ENCODE measurements at regions not wholly inside any gene's neighbourhood (a gene's known extent, or its start where the extent isn't known, plus 50 kb on each side); places are given as distances from the start of the nearest gene placed in this dataset.

- DNase-seq: no peak
- H3K4me3 ChIP-seq: no peak overlapping the region
- H3K36me3 ChIP-seq: no peaks in the 10 kb centered on the region
- no peaks in the 10 kb centered on the region for H3K4me1 ChIP-seq
- no peaks in the 10 kb centered on the region for H3K9me3 ChIP-seq
- no peak overlapping the region for H3K27ac ChIP-seq
- TF ChIP-seq POLR2A (IDR thresholded peaks at IDR 0.05): no peak
- no peak for TF ChIP-seq CTCF (IDR thresholded peaks at IDR 0.05)
- H3K27me3 ChIP-seq: no peaks in the 10 kb centered on the region
Measured at GRCh38 chr3:106078635-106079034, 209.8 kb upstream of the CBLB start.

- H3K36me3 ChIP-seq: no peaks in the 10 kb centered on the region
- DNase-seq: no peak
- no peaks in the 10 kb centered on the region for H3K9me3 ChIP-seq
- no peak overlapping the region for H3K27ac ChIP-seq
- H3K4me3 ChIP-seq: no peak overlapping the region
- no peak for TF ChIP-seq POLR2A (IDR thresholded peaks at IDR 0.05)
- no peak for TF ChIP-seq CTCF (IDR thresholded peaks at IDR 0.05)
- H3K27me3 ChIP-seq: no peaks in the 10 kb centered on the region
- no peaks in the 10 kb centered on the region for H3K4me1 ChIP-seq
Measured at GRCh38 chr3:106082616-106083015, 213.8 kb upstream of the CBLB start.

- H3K4me1 ChIP-seq: no peaks in the 10 kb centered on the region
- H3K36me3 ChIP-seq: no peaks in the 10 kb centered on the region
- H3K27me3 ChIP-seq: no peaks in the 10 kb centered on the region
- no peaks in the 10 kb centered on the region for H3K9me3 ChIP-seq
- DNase-seq: no peak
- no peak overlapping the region for H3K4me3 ChIP-seq
- TF ChIP-seq POLR2A (IDR thresholded peaks at IDR 0.05) (no peak), CTCF (IDR thresholded peaks at IDR 0.05) (no peak)
- no peak overlapping the region for H3K27ac ChIP-seq
Measured at GRCh38 chr3:106083207-106083606, 214.4 kb upstream of the CBLB start.

GRCh38 chr3:106083854-106084253, 215.0 kb upstream of the CBLB start:
- no peaks in the 10 kb centered on the region for H3K4me1 ChIP-seq
- no peak for TF ChIP-seq CTCF (IDR thresholded peaks at IDR 0.05)
- H3K36me3 ChIP-seq: no peaks in the 10 kb centered on the region
- no peaks in the 10 kb centered on the region for H3K27me3 ChIP-seq
- no peak for DNase-seq
- H3K4me3 ChIP-seq: no peak overlapping the region
- H3K9me3 ChIP-seq: no peaks in the 10 kb centered on the region
- no peak overlapping the region for H3K27ac ChIP-seq

GRCh38 chr3:106086038-106086437, 217.2 kb upstream of the CBLB start:
- no peak overlapping the region for H3K4me3 ChIP-seq
- no peaks in the 10 kb centered on the region for H3K9me3 ChIP-seq
- no peak overlapping the region for H3K27ac ChIP-seq
- DNase-seq: no peak
- TF ChIP-seq CTCF (IDR thresholded peaks at IDR 0.05): no peak
- TF ChIP-seq POLR2A (IDR thresholded peaks at IDR 0.05): no peak
- no peaks in the 10 kb centered on the region for H3K27me3 ChIP-seq
- no peaks in the 10 kb centered on the region for H3K4me1 ChIP-seq
- no peaks in the 10 kb centered on the region for H3K36me3 ChIP-seq

- H3K9me3 ChIP-seq: no peaks in the 10 kb centered on the region
- no peak overlapping the region for H3K27ac ChIP-seq
- no peak overlapping the region for H3K4me3 ChIP-seq
- no peaks in the 10 kb centered on the region for H3K27me3 ChIP-seq
- no peaks in the 10 kb centered on the region for H3K4me1 ChIP-seq
- H3K36me3 ChIP-seq: no peaks in the 10 kb centered on the region
- TF ChIP-seq CTCF (IDR thresholded peaks at IDR 0.05): no peak
- TF ChIP-seq POLR2A (IDR thresholded peaks at IDR 0.05): no peak
- DNase-seq: no peak
Measured at GRCh38 chr3:106086636-106087035, 217.8 kb upstream of the CBLB start.

Measured in Peyer's patch (tissue), 4 donors.